ENCODE measurements at regions not wholly inside any gene's neighbourhood (a gene's known extent, or its start where the extent isn't known, plus 50 kb on each side); places are given as distances from the start of the nearest gene placed in this dataset.
A peak's percentile ranks its signal among the peaks of the same experiment; 100 is the strongest.
"Not testable (repeated sequence)": the region's sequence is repeated elsewhere in the genome, so short reads cannot be mapped to it uniquely, and the experiment has no call there.

GRCh38 chr18:66226782-66227181 is 377.1 kb downstream of the CDH19 start:
- DNase-seq = peak in 1 of 2 donors; percentile 42
- no peaks in the 10 kb centered on the region for H3K79me1 ChIP-seq (ENCODE audit: low read length)
- H2BK120ac ChIP-seq (ENCODE audit: insufficient read depth, low read length, poor library complexity) = no peak overlapping the region
- H3K27me3 ChIP-seq (ENCODE audit: insufficient read depth, low read length) = no peaks in the 10 kb centered on the region
- H4K12ac ChIP-seq (ENCODE audit: low read depth, low read length) = no peak overlapping the region
- H4K8ac ChIP-seq (ENCODE audit: low read depth, low read length) = no peak overlapping the region
- no peak overlapping the region for H3K27ac ChIP-seq (ENCODE audit: low read depth, low read length)
- no peak overlapping the region for H2AK5ac ChIP-seq (ENCODE audit: low read length)
- H3K23ac ChIP-seq (ENCODE audit: low read length) = no peak overlapping the region
- no peak overlapping the region for H3K18ac ChIP-seq (ENCODE audit: low read length)
- peaks cover 2 to 3% of the 10 kb centered on the region in 2 experiments for H3K4me1 ChIP-seq (ENCODE audit: control insufficient read depth in 1 of 2, insufficient read depth in 2 of 2, low read length in 2 of 2)
- no peak overlapping the region for H3K14ac ChIP-seq (ENCODE audit: low read length)
- no peak overlapping the region for H3K4me3 ChIP-seq (ENCODE audit: low read depth, low read length)
- H2AFZ ChIP-seq (ENCODE audit: insufficient read depth, low read length, poor library complexity) = no peak overlapping the region
- no peaks in the 10 kb centered on the region for H3K79me2 ChIP-seq (ENCODE audit: control insufficient read depth, insufficient read depth, low read length, poor library complexity)
- no CpG with 5 or more reads among the region's 2 CpGs for WGBS (ENCODE audit: extremely low coverage, insufficient coverage, insufficient read length)
- H3K9ac ChIP-seq (ENCODE audit: low read length) = no peak overlapping the region
- H4K91ac ChIP-seq (ENCODE audit: low read depth, low read length) = no peak overlapping the region
- H2BK12ac ChIP-seq (ENCODE audit: low read length) = no peak overlapping the region
- H2BK5ac ChIP-seq (ENCODE audit: low read depth, low read length, poor library complexity) = no peak overlapping the region
- H3K36me3 ChIP-seq (ENCODE audit: control insufficient read depth in 1 of 2, insufficient read depth in 2 of 2, low read length in 2 of 2) = no peaks in the 10 kb centered on the region
- no peak overlapping the region for H3K4ac ChIP-seq (ENCODE audit: low read depth, low read length)
- H3K4me2 ChIP-seq (ENCODE audit: low read length) = peak overlapping the region; percentile 9
- no peaks in the 10 kb centered on the region for H3K9me3 ChIP-seq (ENCODE audit: insufficient read depth, low read depth, low read length)

- not testable (repeated sequence) for H3K4me1 ChIP-seq (ENCODE audit: control insufficient read depth in 1 of 2, insufficient read depth in 2 of 2, low read length in 2 of 2); H2AK5ac ChIP-seq (ENCODE audit: low read length); H3K79me2 ChIP-seq (ENCODE audit: control insufficient read depth, insufficient read depth, low read length, poor library complexity); H3K14ac ChIP-seq (ENCODE audit: low read length); H4K8ac ChIP-seq (ENCODE audit: low read depth, low read length); H2AFZ ChIP-seq (ENCODE audit: insufficient read depth, low read length, poor library complexity); H4K12ac ChIP-seq (ENCODE audit: low read depth, low read length); H3K18ac ChIP-seq (ENCODE audit: low read length); H2BK5ac ChIP-seq (ENCODE audit: low read depth, low read length, poor library complexity); H3K9ac ChIP-seq (ENCODE audit: low read length); H3K27me3 ChIP-seq (ENCODE audit: insufficient read depth, low read length); H2BK12ac ChIP-seq (ENCODE audit: low read length); H3K4me2 ChIP-seq (ENCODE audit: low read length); H3K79me1 ChIP-seq (ENCODE audit: low read length); H3K27ac ChIP-seq (ENCODE audit: low read depth, low read length); H2BK120ac ChIP-seq (ENCODE audit: insufficient read depth, low read length, poor library complexity); H3K23ac ChIP-seq (ENCODE audit: low read length); H3K4me3 ChIP-seq (ENCODE audit: low read depth, low read length); DNase-seq; H4K91ac ChIP-seq (ENCODE audit: low read depth, low read length); H3K4ac ChIP-seq (ENCODE audit: low read depth, low read length); H3K9me3 ChIP-seq (ENCODE audit: insufficient read depth, low read depth, low read length); H3K36me3 ChIP-seq (ENCODE audit: control insufficient read depth in 1 of 2, insufficient read depth in 2 of 2, low read length in 2 of 2)
- no CpG with 5 or more reads among the region's 12 CpGs for WGBS (ENCODE audit: extremely low coverage, insufficient coverage, insufficient read length)
Observed at GRCh38 chr18:66223317-66223716, 380.6 kb downstream of the CDH19 start.

GRCh38 chr18:66222174-66222573 is 381.7 kb downstream of the CDH19 start:
- Histone ChIP-seq H2AK5ac (ENCODE audit: low read length) (no peak overlapping the region), H4K91ac (ENCODE audit: low read depth, low read length) (no peak overlapping the region), H2BK12ac (ENCODE audit: low read length) (no peak overlapping the region), H3K79me2 (ENCODE audit: control insufficient read depth, insufficient read depth, low read length, poor library complexity) (no peaks in the 10 kb centered on the region), H3K4ac (ENCODE audit: low read depth, low read length) (no peak overlapping the region), H4K12ac (ENCODE audit: low read depth, low read length) (no peak overlapping the region), H3K79me1 (ENCODE audit: low read length) (no peaks in the 10 kb centered on the region), H3K4me2 (ENCODE audit: low read length) (no peak overlapping the region), H2AFZ (ENCODE audit: insufficient read depth, low read length, poor library complexity) (no peak overlapping the region), H3K27me3 (ENCODE audit: insufficient read depth, low read length) (no peaks in the 10 kb centered on the region), H3K36me3 (ENCODE audit: control insufficient read depth in 1 of 2, insufficient read depth in 2 of 2, low read length in 2 of 2) (no peaks in the 10 kb centered on the region), H4K8ac (ENCODE audit: low read depth, low read length) (no peak overlapping the region), H3K14ac (ENCODE audit: low read length) (no peak overlapping the region), H3K18ac (ENCODE audit: low read length) (no peak overlapping the region), H3K23ac (ENCODE audit: low read length) (no peak overlapping the region), H2BK5ac (ENCODE audit: low read depth, low read length, poor library complexity) (no peak overlapping the region), H3K9ac (ENCODE audit: low read length) (no peak overlapping the region), H3K4me3 (ENCODE audit: low read depth, low read length) (no peak overlapping the region), H2BK120ac (ENCODE audit: insufficient read depth, low read length, poor library complexity) (no peak overlapping the region), H3K27ac (ENCODE audit: low read depth, low read length) (no peak overlapping the region), H3K4me1 (ENCODE audit: control insufficient read depth in 1 of 2, insufficient read depth in 2 of 2, low read length in 2 of 2) (peaks cover 2 to 3% of the 10 kb centered on the region in 2 experiments), H3K9me3 (ENCODE audit: insufficient read depth, low read depth, low read length) (no peaks in the 10 kb centered on the region)
- no CpG with 5 or more reads among the region's 1 CpG for WGBS (ENCODE audit: extremely low coverage, insufficient coverage, insufficient read length)
- DNase-seq = no peak

- H3K4ac ChIP-seq (ENCODE audit: low read depth, low read length) = no peak overlapping the region
- H4K12ac ChIP-seq (ENCODE audit: low read depth, low read length) = no peak overlapping the region
- no peaks in the 10 kb centered on the region for H3K79me1 ChIP-seq (ENCODE audit: low read length)
- H3K23ac ChIP-seq (ENCODE audit: low read length) = no peak overlapping the region
- H3K18ac ChIP-seq (ENCODE audit: low read length) = no peak overlapping the region
- H2AFZ ChIP-seq (ENCODE audit: insufficient read depth, low read length, poor library complexity) = no peak overlapping the region
- no peak overlapping the region for H3K4me3 ChIP-seq (ENCODE audit: low read depth, low read length)
- H3K36me3 ChIP-seq (ENCODE audit: control insufficient read depth in 1 of 2, insufficient read depth in 2 of 2, low read length in 2 of 2) = no peaks in the 10 kb centered on the region
- no peaks in the 10 kb centered on the region for H3K9me3 ChIP-seq (ENCODE audit: insufficient read depth, low read depth, low read length)
- no peak overlapping the region for H3K4me2 ChIP-seq (ENCODE audit: low read length)
- H3K4me1 ChIP-seq (ENCODE audit: control insufficient read depth in 1 of 2, insufficient read depth in 2 of 2, low read length in 2 of 2) = no peaks in the 10 kb centered on the region
- H3K79me2 ChIP-seq (ENCODE audit: control insufficient read depth, insufficient read depth, low read length, poor library complexity) = no peaks in the 10 kb centered on the region
- H2BK5ac ChIP-seq (ENCODE audit: low read depth, low read length, poor library complexity) = no peak overlapping the region
- WGBS (ENCODE audit: extremely low coverage, insufficient coverage, insufficient read length) = no CpG with 5 or more reads among the region's 2 CpGs
- H3K9ac ChIP-seq (ENCODE audit: low read length) = no peak overlapping the region
- H3K14ac ChIP-seq (ENCODE audit: low read length) = no peak overlapping the region
- H3K27ac ChIP-seq (ENCODE audit: low read depth, low read length) = no peak overlapping the region
- DNase-seq = no peak
- H2AK5ac ChIP-seq (ENCODE audit: low read length) = no peak overlapping the region
- H4K8ac ChIP-seq (ENCODE audit: low read depth, low read length) = no peak overlapping the region
- H4K91ac ChIP-seq (ENCODE audit: low read depth, low read length) = no peak overlapping the region
- H2BK12ac ChIP-seq (ENCODE audit: low read length) = no peak overlapping the region
- H3K27me3 ChIP-seq (ENCODE audit: insufficient read depth, low read length) = no peaks in the 10 kb centered on the region
- H2BK120ac ChIP-seq (ENCODE audit: insufficient read depth, low read length, poor library complexity) = no peak overlapping the region
Observed at GRCh38 chr18:66219817-66220216, 384.1 kb downstream of the CDH19 start.
